GM19397 (cell line): ENCODE measurements at regions not wholly inside any gene's neighbourhood (a gene's known extent, or its start where the extent isn't known, plus 50 kb on each side); places are given as distances from the start of the nearest gene placed in this dataset.
"Not testable (repeated sequence)": the region's sequence is repeated elsewhere in the genome, so short reads cannot be mapped to it uniquely, and the experiment has no call there.

Experiments
- ATAC-seq: cut with Tn5 transposase; IDR thresholded peaks from one replicate; pipeline ENCODE4 v1.9.1; 2021; ENCODE audit warnings: mild to moderate bottlenecking, moderate library complexity; ENCODE audit not compliant: unreplicated experiment

DNA sequence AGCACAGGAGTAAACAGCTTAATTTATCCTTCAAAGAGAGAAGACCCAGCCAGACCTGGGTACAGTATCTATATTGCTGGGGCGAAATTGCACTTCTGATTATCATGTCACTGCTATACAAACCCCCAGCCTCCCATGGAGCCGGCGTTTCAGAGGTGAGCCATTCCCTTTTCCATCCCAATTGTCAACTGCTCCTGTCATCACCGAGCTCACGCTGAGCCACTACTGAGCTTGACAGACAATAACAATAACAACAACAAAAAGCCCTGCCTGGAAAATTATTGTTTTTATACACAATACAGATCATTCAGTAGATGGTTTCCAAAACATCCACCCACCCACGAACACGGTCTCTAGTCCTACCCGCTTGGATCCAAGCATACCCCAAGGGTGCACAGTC, 129.0 kb upstream of the JARID2 start:
- no peak for ATAC-seq

- no peak for ATAC-seq
Observed at GRCh38 chr6:15121443-15121842, 124.4 kb upstream of the JARID2 start.

DNA sequence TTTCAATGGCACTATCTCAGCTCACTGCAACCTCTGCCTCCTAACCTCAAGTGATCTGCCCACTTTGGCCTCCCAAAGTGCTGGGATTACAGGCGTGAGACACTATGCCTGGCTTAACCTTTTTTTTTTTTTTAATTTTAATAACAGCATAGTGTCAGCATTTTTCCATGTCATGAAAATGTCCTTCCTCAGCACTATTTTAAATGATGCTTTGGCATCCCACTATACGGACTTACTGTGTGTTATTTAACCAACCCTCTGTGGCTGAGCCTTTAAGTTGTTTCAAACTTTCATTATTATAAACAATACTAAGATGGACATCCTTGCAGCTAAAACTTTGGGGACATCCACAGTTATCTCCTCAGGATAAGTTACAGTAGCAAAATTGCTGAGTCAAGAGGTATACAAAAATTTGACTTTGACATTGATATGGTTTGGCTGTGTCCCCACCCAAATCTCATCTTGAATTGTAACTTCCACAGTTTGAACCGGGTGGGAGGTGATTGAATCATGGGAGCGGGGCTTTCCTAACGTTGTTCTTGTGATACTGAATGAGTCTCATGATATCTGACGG, 123.8 kb upstream of the JARID2 start:
- ATAC-seq, result no peak

DNA sequence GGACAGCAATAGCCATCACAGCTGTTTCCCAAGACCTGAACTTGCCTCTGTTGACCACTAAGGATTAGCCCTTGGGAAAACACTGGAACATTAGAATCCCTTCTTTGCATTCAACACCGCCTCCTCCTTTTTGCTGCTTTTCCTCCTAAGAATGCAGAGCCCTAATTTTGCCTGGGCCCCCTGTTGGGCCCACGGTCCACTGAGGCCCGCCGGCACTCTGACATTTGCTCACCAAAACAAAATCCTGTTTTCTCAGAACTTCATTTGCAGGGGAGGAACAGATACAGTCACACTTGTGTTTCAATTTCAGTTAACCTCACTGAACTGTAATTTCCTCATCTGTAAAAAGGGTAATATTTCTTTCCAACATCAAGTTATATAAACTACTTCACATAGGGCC, 116.0 kb upstream of the JARID2 start:
- ATAC-seq, result no peak

GRCh38 chr6:15131234-15131633, 114.6 kb upstream of the JARID2 start:
- no peak for ATAC-seq

GRCh38 chr6:15131651-15132061, 114.2 kb upstream of the JARID2 start:
- ATAC-seq, result no peak

DNA sequence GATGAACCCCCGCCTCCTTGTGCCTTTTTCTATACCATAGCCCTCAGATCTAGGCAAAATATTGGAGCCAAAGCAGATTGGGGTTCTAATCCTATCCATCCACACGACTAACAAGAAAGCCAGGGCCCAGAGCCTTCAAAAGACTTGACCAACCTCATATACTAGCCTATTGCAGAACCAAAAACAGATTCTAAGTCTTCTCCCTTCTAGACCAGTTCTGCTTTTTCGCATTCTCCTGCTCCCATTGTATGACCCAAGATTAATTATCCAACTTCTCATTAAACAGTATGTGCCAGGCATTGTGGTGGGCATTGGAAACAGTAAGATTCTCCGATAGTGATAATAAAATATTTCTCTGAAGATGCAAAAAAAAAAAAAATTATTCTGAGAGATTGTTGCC, 113.7 kb upstream of the JARID2 start:
- ATAC-seq, result no peak

GRCh38 chr6:15132854-15133670, 112.8 kb upstream of the JARID2 start:
- ATAC-seq, result no peak

DNA sequence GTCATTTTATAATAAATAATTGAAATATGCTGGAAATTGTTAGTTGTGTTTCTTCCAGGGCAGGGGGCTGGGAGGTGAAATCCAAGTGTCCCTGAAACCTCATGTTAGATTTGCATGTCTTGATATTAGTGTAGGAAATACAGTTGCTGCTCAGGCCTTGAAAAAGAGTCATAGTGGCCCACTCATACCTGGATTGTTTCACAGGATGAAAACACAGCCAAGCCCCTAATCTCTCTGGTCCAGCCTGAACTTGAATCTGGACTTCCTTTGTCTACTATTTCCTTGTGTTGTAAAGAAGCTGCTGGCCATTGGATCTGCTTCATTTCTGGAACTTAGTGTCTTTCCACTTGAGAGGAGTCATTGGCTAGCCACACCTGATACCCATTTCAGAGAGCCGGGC, 108.8 kb upstream of the JARID2 start:
- no peak for ATAC-seq

GRCh38 chr6:15143086-15143485, 102.8 kb upstream of the JARID2 start:
- no peak for ATAC-seq

DNA sequence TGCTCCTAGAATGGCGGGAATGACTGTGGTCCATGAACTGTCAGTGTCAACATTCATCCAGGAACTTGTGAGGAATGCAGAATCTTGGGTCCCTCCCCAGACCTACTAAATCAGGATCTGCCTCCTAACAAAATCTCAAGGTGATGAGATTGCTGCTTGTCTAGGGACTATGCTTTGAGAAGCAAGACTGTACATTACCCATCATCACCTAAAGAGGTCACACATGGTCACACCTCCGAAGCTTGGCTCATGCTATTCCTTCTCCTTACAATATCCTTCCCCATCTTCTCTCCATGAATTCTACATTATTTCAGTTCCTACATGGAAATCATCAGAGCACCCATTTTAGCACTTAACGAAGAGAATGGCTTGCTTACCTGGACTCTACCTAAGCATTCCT, 102.3 kb upstream of the JARID2 start:
- ATAC-seq, result no peak

GRCh38 chr6:15145821-15146220, 100.0 kb upstream of the JARID2 start:
- no peak for ATAC-seq

DNA sequence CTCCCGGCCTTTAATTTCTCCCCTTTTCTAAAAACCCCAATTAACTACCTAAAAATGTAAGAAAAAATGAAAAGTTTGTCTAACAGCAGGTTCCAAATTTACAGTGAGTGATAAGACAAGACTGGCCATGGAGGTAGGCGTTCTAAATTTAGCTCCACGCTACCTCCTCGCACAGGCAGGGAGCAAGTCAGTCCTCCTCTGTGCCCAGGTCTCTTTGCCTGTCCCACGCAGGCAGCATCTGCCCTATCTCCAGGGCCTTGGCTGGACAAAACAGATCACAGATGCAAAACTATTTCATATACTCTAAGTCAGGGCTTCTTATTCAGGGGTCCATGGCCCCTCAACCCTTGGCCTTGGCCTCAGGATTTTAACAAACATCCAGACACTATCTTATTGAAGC, 98.0 kb upstream of the JARID2 start:
- ATAC-seq, result no peak

- no peak for ATAC-seq
Observed at GRCh38 chr6:15148356-15148946, 97.4 kb upstream of the JARID2 start.

- ATAC-seq, result no peak
Observed at GRCh38 chr6:15150207-15150606, 95.7 kb upstream of the JARID2 start.

DNA sequence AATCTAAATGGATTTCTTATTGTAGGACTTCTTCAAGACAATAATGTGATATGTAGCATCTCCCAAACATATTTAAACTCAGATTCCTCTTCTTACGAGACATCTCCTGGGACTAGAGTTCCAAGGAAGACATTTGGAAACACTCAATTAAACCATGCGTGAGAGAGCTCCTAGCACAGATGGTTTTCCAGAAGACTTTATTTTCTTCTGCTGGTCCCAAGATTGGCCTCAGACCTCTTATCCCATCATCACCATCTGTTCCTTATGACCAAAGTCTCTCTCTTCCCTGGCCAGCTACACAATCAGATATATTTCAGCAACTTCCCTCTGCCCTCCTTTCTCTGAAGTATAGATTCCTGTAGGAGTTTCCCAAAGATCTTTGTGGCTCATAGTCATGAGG, 93.2 kb upstream of the JARID2 start:
- no peak for ATAC-seq

- no peak for ATAC-seq
Observed at GRCh38 chr6:15153191-15153590, 92.7 kb upstream of the JARID2 start.

DNA sequence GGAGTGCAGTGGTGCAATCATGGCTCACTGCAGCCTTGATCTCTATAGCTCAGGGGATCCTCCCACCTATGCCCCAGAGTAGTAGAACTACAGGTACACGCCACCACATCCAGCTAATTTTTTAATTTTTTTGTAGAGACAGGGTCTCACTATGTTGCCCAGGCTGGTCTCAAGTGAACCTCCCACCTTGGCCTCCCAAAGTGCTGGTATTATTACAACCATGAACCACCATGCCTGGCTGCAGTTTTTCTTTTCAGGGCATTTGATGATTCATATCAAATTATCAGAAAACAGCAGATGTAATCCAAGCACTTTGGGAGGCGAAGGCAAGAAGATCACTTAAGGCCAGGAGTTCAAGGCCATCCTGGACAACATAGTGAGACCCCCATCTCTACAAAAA, 88.4 kb upstream of the JARID2 start:
- ATAC-seq, result no peak

DNA sequence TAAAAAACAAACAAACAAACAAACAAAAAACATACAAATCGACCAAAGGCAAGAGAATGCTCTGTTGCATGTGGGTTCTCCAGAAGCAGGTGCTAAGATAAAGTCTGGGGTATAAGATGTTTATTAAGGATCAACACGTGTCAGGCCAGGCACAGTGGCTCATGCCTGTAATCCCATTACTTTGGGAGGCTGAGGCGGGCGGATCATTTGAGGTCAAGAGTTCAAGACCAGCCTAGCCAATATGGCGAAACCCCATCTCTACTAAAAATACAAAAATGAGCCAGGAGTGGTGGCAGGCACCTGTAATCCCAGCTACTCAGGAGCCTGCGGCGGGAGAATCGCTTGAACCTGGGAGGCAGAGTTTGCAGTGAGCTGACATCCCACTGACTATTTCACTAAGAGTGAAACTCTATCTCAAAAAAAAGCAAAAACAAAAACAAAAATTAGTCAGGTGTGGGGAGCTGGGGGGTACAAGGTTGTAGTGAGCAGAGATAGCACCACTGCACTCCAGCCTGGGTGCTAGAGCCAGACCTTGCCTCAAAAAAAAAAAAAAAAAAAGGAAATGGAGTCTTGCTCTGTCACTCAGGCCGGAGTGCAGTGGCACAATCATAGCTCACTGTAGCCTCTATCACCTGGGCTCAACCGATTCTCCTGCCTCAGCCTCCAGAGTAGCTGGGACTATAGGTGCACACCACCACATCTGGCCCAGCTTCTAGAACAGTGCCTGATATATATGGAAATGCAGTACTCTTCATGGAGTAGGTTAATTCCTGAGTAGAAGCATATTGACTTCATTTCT, 86.8 kb upstream of the JARID2 start:
- ATAC-seq, result no peak

GRCh38 chr6:15160812-15161211, 85.1 kb upstream of the JARID2 start:
- no peak for ATAC-seq

- not testable (repeated sequence) for ATAC-seq
Observed at GRCh38 chr6:15164855-15165254, 81.0 kb upstream of the JARID2 start.

- no peak for ATAC-seq
Observed at GRCh38 chr6:15166121-15166520, 79.7 kb upstream of the JARID2 start.
